SK-N-SH treated with all-trans-retinoic acid at 6 μM for 48 hours (cell line): ENCODE measurements at regions not wholly inside any gene's neighbourhood (a gene's known extent, or its start where the extent isn't known, plus 50 kb on each side); places are given as distances from the start of the nearest gene placed in this dataset.

ENCODE experiments used
- ARNTL ChIP-seq: fragments of 450-650 bp; formaldehyde crosslinking; IDR thresholded peaks from 2 replicates; pipeline ENCODE4 v1.5.0; 2020; ENCODE audit warnings: low read depth, mild to moderate bottlenecking, moderate library complexity, borderline replicate concordance
- GLIS3 ChIP-seq: fragments of 250-450 bp; sonication (Bioruptor Pico); IDR thresholded peaks from 2 replicates; pipeline ENCODE4 v1.5.0; 2020; ENCODE audit warnings: mild to moderate bottlenecking, moderate library complexity
- PATZ1 ChIP-seq: fragments of 250-450 bp; sonication (Bioruptor Pico); IDR thresholded peaks from 2 replicates; pipeline ENCODE4 v1.8.0; 2020; ENCODE audit warnings: mild to moderate bottlenecking, moderate library complexity, borderline replicate concordance
- TCF4 ChIP-seq: fragments of 250-450 bp; sonication (Bioruptor Pico); IDR thresholded peaks from 2 replicates; pipeline ENCODE4 v1.8.0; 2021; ENCODE audit warnings: mild to moderate bottlenecking, moderate library complexity, borderline replicate concordance
- ZFP30 ChIP-seq: fragments of 450-650 bp; formaldehyde crosslinking; IDR thresholded peaks from 2 replicates; pipeline ENCODE4 v1.5.0; 2022; ENCODE audit warnings: mild to moderate bottlenecking, moderate library complexity

GRCh38 chr20:1809611-1810510 is 85.3 kb upstream of the SIRPA start:
- TF ChIP-seq ZFP30 (CRISPR knock-in tag) (no peak), ARNTL (no peak), TCF4 (no peak), GLIS3 (no peak), PATZ1 (CRISPR knock-in tag) (no peak)
